ENCODE measurements at regions not wholly inside any gene's neighbourhood (a gene's known extent, or its start where the extent isn't known, plus 50 kb on each side); places are given as distances from the start of the nearest gene placed in this dataset.

GRCh38 chr11:56816259-56816658 lies 67.8 kb upstream of the OR9G4 start (continued):
- TF ChIP-seq ZNF462 (CRISPR knock-in tag; IDR thresholded peaks at IDR 0.05) (no peak), ZNF114 (CRISPR knock-in tag; IDR thresholded peaks at IDR 0.05) (no peak), NANOG (IDR thresholded peaks at IDR 0.05; ENCODE audit: borderline replicate concordance) (no peak), EZH2 (IDR thresholded peaks at IDR 0.05; ENCODE audit: low read depth, unreplicated experiment) (no peak), CREB1 (CRISPR knock-in tag; IDR thresholded peaks at IDR 0.05; ENCODE audit: low read depth) (no peak), JUNB (IDR thresholded peaks at IDR 0.05; ENCODE audit: unreplicated experiment) (no peak)

- Histone ChIP-seq H2AFZ (no peak overlapping the region), H3K4me3 (no peak overlapping the region), H3K9me2 (ENCODE audit: insufficient read depth) (no peaks in the 10 kb centered on the region), H3F3A (replicated peaks; ENCODE audit: low read depth) (no peaks in the 10 kb centered on the region), H3K79me2 (replicated peaks; ENCODE audit: insufficient read depth) (no peaks in the 10 kb centered on the region), H3K27me3 (ENCODE audit: insufficient read depth) (no peaks in the 10 kb centered on the region), H4K20me1 (replicated peaks; ENCODE audit: insufficient read depth) (no peaks in the 10 kb centered on the region), H3K4me2 (no peak overlapping the region), H3K36me3 (ENCODE audit: insufficient read depth) (no peaks in the 10 kb centered on the region), H3K4me1 (ENCODE audit: insufficient read depth) (no peaks in the 10 kb centered on the region), H3K27ac (ENCODE audit: low read depth) (no peak overlapping the region)
- no peak for ATAC-seq
- DNase-seq (ENCODE audit: low spot score): no peak
- H3K4me3 Mint-ChIP-seq: no peak overlapping the region
- no peaks in the 10 kb centered on the region for H3K36me3 Mint-ChIP-seq (ENCODE audit: low read depth)
- H3K27ac Mint-ChIP-seq: no peak overlapping the region
- H3K27me3 Mint-ChIP-seq (ENCODE audit: insufficient read depth, low read depth, poor library complexity): peaks cover 3% of the 10 kb centered on the region
- no peaks in the 10 kb centered on the region for H3K4me1 Mint-ChIP-seq
- peaks cover 6% of the 10 kb centered on the region for H3K9me3 Mint-ChIP-seq
- TF ChIP-seq NANOG (IDR thresholded peaks at IDR 0.05; ENCODE audit: borderline replicate concordance): no peak
- no peak for TF ChIP-seq CTCF (conservative IDR thresholded peaks at IDR 0.05; ENCODE audit: low read depth in 2 of 2)
- TF ChIP-seq REST (IDR thresholded peaks at IDR 0.05; ENCODE audit: unreplicated experiment): no peak
- TF ChIP-seq STAT1 (IDR thresholded peaks at IDR 0.05; ENCODE audit: unreplicated experiment): no peak
Observed at GRCh38 chr11:56808326-56808725, 59.8 kb upstream of the OR9G4 start.

Data from GM23338 (cell line).